Omental fat pad (tissue), 3 donors: ENCODE measurements at regions not wholly inside any gene's neighbourhood (a gene's known extent, or its start where the extent isn't known, plus 50 kb on each side); places are given as distances from the start of the nearest gene placed in this dataset.

Source experiments
- ATAC-seq: fragments of 150-250 bp; one replicate; pipeline ENCODE4 v1.9.1; 2016; ENCODE audit warnings: mild to moderate bottlenecking, moderate library complexity; ENCODE audit not compliant: low FRiP score
- DNase-seq: peaks from one replicate; pipeline ENCODE4 v3.0.0-alpha.2; 2019; ENCODE audit warnings: low spot score
- TF ChIP-seq, protein P1 (sequence below), 3 donors: fragments of 450-650 bp; IDR thresholded peaks; one replicate each; pipeline ENCODE4 v1.5.1; 2016 to 2017; ENCODE audit warnings: antibody characterized with exemption in 3 of 3, mild to moderate bottlenecking in 3 of 3, moderate library complexity in 2 of 3

DNA sequence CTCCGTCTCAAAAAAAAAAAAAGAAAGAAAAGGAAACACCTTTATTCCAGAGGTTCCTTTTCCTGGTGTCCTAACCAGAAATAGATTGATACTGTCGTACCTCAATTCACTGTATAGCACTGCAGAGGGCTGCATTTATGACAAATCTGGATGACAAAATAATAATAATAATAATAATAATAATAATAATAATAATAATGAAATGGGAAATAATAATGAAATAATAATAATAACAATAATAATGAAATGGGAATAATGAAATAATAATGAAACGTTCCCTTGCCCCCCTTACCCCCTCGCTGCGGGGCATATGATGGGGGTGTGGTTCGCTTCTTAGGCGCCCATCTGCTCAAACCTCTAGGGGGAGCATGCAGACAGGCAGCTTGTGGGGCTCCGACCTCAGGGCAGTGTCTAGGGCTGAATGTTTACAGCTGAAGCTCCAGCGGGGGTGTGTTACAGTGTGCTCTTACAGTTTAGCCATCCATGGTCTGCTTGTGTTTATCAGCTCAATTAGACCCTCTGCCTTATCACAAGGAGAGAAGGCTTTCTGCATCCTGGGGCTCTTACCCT is 1088.3 kb upstream of the SEL1L start:
- TF ChIP-seq, protein P1, sequence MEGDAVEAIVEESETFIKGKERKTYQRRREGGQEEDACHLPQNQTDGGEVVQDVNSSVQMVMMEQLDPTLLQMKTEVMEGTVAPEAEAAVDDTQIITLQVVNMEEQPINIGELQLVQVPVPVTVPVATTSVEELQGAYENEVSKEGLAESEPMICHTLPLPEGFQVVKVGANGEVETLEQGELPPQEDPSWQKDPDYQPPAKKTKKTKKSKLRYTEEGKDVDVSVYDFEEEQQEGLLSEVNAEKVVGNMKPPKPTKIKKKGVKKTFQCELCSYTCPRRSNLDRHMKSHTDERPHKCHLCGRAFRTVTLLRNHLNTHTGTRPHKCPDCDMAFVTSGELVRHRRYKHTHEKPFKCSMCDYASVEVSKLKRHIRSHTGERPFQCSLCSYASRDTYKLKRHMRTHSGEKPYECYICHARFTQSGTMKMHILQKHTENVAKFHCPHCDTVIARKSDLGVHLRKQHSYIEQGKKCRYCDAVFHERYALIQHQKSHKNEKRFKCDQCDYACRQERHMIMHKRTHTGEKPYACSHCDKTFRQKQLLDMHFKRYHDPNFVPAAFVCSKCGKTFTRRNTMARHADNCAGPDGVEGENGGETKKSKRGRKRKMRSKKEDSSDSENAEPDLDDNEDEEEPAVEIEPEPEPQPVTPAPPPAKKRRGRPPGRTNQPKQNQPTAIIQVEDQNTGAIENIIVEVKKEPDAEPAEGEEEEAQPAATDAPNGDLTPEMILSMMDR (IDR thresholded peaks at IDR 0.05): no peak
- DNase-seq (no peak), ATAC-seq (no peak)

DNA sequence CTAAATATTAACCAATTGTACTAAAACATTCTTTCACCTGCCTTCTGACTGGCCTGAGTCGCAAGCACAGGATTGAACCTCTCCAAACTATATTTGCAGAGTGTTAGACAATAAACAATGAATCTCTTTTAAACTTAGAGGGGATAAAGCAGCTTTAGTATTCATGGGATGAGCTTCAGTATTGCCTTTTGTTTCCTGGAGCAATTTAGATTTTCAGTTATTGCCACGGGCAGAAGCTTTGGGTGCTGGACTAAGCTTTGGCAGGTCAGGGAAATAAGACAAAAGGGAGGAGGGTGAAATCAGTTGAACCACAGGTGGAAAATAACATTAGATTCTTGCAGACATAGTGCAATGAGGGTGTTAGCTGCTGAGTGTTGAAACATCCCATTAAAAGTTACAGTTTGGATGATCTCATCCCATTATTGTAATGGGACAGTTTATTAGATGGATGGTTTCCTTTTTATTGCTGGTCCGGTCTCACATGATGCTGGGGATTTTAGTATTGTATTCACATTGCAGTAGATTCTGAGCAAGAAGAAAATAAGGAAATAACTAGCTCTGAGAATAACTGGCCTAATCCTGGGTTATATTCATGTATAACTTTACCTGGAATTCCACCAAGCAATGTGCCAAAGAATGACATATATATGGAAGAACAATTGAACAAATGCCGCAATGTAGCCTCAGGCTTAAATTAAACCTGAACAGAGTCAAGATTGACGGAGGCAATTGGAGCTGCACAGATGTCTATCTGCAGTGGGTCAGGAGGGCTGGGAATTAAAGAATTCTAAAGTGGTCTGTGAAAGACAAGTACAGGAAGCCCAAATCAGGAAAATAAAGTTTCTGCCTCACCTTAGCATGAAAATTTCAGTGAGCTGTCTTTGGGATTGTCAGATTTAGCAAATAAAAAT is 1092.8 kb upstream of the SEL1L start:
- ATAC-seq: no peak
- no peak for DNase-seq
- TF ChIP-seq, protein P1 (IDR thresholded peaks at IDR 0.05): no peak

DNA sequence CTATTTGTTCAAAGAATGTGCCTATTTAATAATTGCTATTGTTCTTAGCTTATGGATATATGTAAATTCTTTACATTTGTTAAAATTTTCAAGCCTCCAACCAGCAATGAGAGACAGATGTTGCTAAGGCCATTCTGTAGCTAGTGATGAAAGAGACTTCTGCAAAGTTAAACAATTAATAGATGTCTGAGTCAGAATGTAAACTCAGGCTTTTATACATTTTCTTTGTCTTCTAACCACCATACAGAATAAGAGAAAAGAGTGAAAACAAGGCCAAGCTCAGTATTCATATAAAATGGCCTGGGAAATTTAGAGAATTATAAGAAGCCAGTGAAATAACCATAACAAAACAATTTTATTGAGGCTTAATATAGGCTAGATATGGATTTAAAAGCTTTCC is 1102.3 kb upstream of the SEL1L start:
- ATAC-seq (no peak), DNase-seq (no peak)
- TF ChIP-seq, protein P1 (IDR thresholded peaks at IDR 0.05): no peak

DNA sequence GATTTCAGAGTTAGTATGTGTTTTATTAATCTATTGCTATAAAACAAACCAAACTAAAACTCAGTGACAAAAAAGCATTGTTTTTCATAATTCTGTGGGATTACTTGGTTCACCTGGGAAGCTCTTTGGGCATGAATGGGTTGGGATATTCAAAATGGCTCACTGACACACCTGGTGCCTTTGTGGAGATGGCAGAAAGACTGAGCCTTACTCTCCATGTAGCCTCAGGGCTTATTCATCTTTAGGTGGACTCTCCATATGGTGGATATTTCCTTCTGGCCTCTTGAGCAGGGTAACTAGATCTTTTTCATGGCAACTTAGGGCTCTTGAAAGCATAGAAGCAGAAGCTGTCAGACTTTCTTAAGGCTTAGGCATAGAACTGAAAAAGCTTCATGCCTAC is 1102.8 kb upstream of the SEL1L start:
- no peak for ATAC-seq
- TF ChIP-seq, protein P1 (IDR thresholded peaks at IDR 0.05): no peak
- DNase-seq: no peak

DNA sequence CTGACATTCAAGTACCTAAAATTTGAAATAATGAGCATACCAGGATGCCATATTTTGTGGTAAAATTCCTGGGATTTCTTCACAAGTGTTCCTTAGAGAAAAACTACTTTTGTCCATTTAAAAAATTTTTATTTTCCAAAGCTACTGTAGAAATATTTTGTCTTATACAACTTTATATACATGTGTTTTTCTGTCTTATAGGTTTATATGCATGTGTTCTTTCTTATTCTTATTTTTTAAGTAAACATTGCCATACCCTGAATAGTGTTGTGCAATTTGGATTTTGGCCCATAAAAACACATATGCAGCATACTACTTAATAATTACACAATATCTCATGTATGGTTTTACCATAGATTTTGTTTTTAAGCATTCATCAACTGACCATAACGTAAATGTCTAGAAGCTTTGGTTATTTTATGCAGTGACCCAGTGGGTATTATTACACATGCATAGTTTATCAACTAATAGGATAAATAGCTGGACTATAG is 1107.4 kb upstream of the SEL1L start:
- DNase-seq (no peak), ATAC-seq (no peak)
- TF ChIP-seq, protein P1 (IDR thresholded peaks at IDR 0.05): no peak

DNA sequence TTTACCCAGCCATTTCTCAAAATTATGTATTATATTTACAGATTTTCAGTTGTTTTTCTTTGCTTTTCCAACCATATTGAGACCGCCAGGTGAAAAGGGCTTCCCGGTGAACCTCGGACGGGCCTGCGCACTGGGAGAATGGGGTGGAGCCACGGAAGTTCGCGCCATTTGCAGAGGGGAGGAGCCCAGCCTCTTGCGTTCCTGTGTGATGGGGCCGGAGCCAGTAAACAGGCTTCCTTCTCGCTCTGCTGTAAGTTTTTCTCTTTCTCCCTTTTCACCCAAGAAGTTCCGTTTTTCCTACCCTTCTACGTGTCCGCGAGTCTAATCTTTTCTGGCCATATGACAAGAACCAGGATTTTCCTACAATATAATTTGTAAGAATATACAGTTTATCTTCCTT is 1108.8 kb upstream of the SEL1L start:
- no peak for ATAC-seq
- no peak for DNase-seq
- TF ChIP-seq, protein P1 (IDR thresholded peaks at IDR 0.05): no peak
